K562 (cell line): ENCODE measurements at regions not wholly inside any gene's neighbourhood (a gene's known extent, or its start where the extent isn't known, plus 50 kb on each side); places are given as distances from the start of the nearest gene placed in this dataset.

Experiments used
- ATAC-seq: fragments of 200-7000 bp; cut with Tn5 transposase; 3 replicates; pipeline ENCODE4 v1.9.1; 2020; ENCODE audit warnings: moderate library complexity
- BruUV-seq: library from RNA; stranded (reverse); fragments of 400-500 nt; replicated peaks from 2 replicates; lab custom pipeline; 2021; lab: Mats Ljungman, UMichigan
- CTCF ChIA-PET: fragments of 300-600 bp; formaldehyde crosslinking; extraction: SDS; loops from one replicate; lab custom pipeline; 2021; ENCODE audit warnings: low intra/inter-chr PET ratio; lab: Yijun Ruan, JAX
- POLR2A ChIA-PET: fragments of 300-600, 350-650 bp; sonication (Branson Sonifier 250); formaldehyde crosslinking; extraction: SDS; loops from one replicate; lab custom pipeline; 2021; ENCODE audit warnings: antibody characterized with exemption, inconsistent platforms; lab: Yijun Ruan, JAX
- DNase-seq, 4 experiments: peaks; one replicate each; pipeline versions ENCODE4 v3.0.0 to v3.0.0-alpha.2; 2011 to 2018; ENCODE audit warnings: low spot score in 3 of 4, mixed read lengths in 3 of 4; ENCODE audit errors: extremely low read depth in 1 of 4
- FAIRE-seq: peaks from 2 replicates; lab custom pipeline; 2011; peaks lifted over from hg19 to GRCh38; lab: Jason Lieb, UNC
- H2AFZ ChIP-seq: 2 replicates; pipeline ENCODE4 v1.6.0; 2011; ENCODE audit warnings: low read depth, low read length, control low read depth, inconsistent platforms
- H3K27ac ChIP-seq: fragments of 200-600 bp; 3 replicates; pipeline ENCODE4 v1.8.0; 2011; ENCODE audit warnings: low read depth, mild to moderate bottlenecking, control low read depth, inconsistent platforms, low read length, moderate library complexity, mixed read lengths; ENCODE audit errors: extremely low read depth
- H3K27me3 ChIP-seq, 2 experiments: fragments of 300-600 bp in 1 of 2; 2 replicates in 1 of 2; 3 replicates in 1 of 2; pipeline versions ENCODE4 v1.6.0 to v1.8.0; 2011; ENCODE audit warnings: inconsistent platforms in 2 of 2, low read length in 2 of 2, mild to moderate bottlenecking in 1 of 2, mixed read lengths in 1 of 2, moderate library complexity in 1 of 2; ENCODE audit not compliant: control insufficient read depth in 2 of 2, insufficient read depth in 2 of 2
- H3K36me3 ChIP-seq: fragments of 300-600 bp; 3 replicates; pipeline ENCODE4 v1.8.0; 2011; ENCODE audit warnings: mild to moderate bottlenecking, low read length, inconsistent platforms; ENCODE audit not compliant: control insufficient read depth, insufficient read depth
- H3K4me1 ChIP-seq, 2 experiments: fragments of 200-600 bp in 1 of 2; replicated peaks in 1 of 2; 2 replicates in 1 of 2; 3 replicates in 1 of 2; pipeline versions ENCODE4 v1.5.1 to v1.8.0; 2011; ENCODE audit warnings: inconsistent platforms in 2 of 2, low read length in 2 of 2, mild to moderate bottlenecking in 1 of 2, mixed read lengths in 1 of 2, moderate library complexity in 1 of 2; ENCODE audit not compliant: control insufficient read depth in 2 of 2, insufficient read depth in 2 of 2
- H3K4me2 ChIP-seq: 2 replicates; pipeline ENCODE4 v1.6.1; 2011; ENCODE audit warnings: low read length, control low read depth, inconsistent platforms, mixed read lengths; ENCODE audit not compliant: insufficient read depth
- H3K4me3 ChIP-seq: fragments of 200-600 bp; sonication (generic), shearing (Covaris generic); 2 replicates; pipeline ENCODE4 v1.5.1; 2016; ENCODE audit warnings: control low read depth, inconsistent platforms
- H3K79me2 ChIP-seq: fragments of 200-600 bp; 3 replicates; pipeline ENCODE4 v1.8.0; 2011; ENCODE audit warnings: low read length, inconsistent platforms; ENCODE audit not compliant: control insufficient read depth, insufficient read depth
- H3K9ac ChIP-seq, 2 experiments: 2 replicates each; pipeline versions ENCODE4 v1.6.0 to v1.6.1; 2011; ENCODE audit warnings: low read depth in 2 of 2, low read length in 2 of 2, control low read depth in 1 of 2, inconsistent platforms in 1 of 2, mild to moderate bottlenecking in 1 of 2, mixed read lengths in 1 of 2; ENCODE audit not compliant: insufficient read depth in 1 of 2
- H3K9me1 ChIP-seq: one replicate; pipeline ENCODE4 v1.6.0; 2011; ENCODE audit warnings: inconsistent platforms, mild to moderate bottlenecking, low read length, moderate library complexity; ENCODE audit not compliant: control insufficient read depth, insufficient read depth
- H3K9me3 ChIP-seq: replicated peaks from 2 replicates; pipeline ENCODE4 v1.5.1; 2011; ENCODE audit warnings: low read depth, low read length, inconsistent platforms; ENCODE audit not compliant: control insufficient read depth, insufficient read depth
- H4K20me1 ChIP-seq: replicated peaks from 2 replicates; pipeline ENCODE4 v1.6.1; 2011; ENCODE audit warnings: low read length, inconsistent platforms, mixed read lengths; ENCODE audit not compliant: control insufficient read depth, insufficient read depth
- ATF1 ChIP-seq, 2 experiments: fragments of 450-650 bp in 1 of 2; IDR thresholded peaks; 2 replicates each; pipeline ENCODE4 v1.6.1; 2016; ENCODE audit warnings: missing compliant biosample characterization in 1 of 2, missing genetic modification characterization in 1 of 2
- FOXM1 ChIP-seq, 2 experiments: fragments of 450-650 bp in 1 of 2; sonication (generic) in 1 of 2; formaldehyde crosslinking in 1 of 2; IDR thresholded peaks; 2 replicates each; pipeline versions ENCODE4 v1.6.1 to v1.9.0; 2017 to 2022; ENCODE audit warnings: low read depth in 2 of 2, mild to moderate bottlenecking in 2 of 2, missing genetic modification reagents in 1 of 2, moderate library complexity in 1 of 2
- HDAC2 ChIP-seq: fragments of 450-650 bp; IDR thresholded peaks from 2 replicates; pipeline ENCODE4 v1.6.1; 2016; ENCODE audit warnings: mild to moderate bottlenecking
- KAT8 ChIP-seq: fragments of 450-650 bp; IDR thresholded peaks from 2 replicates; pipeline ENCODE4 v1.6.1; 2016; ENCODE audit warnings: low read depth, mild to moderate bottlenecking
- KDM2B ChIP-seq: fragments of 250-450 bp; sonication (Bioruptor Pico); IDR thresholded peaks from 2 replicates; pipeline ENCODE4 v1.8.0; 2021; ENCODE audit warnings: mild to moderate bottlenecking, moderate library complexity
- MAFF ChIP-seq: IDR thresholded peaks from 2 replicates; pipeline ENCODE4 v1.6.1; 2012; ENCODE audit warnings: low read length, improper control_type of control experiment
- NFE2 ChIP-seq: IDR thresholded peaks from 2 replicates; pipeline ENCODE4 v1.6.1; 2014; ENCODE audit warnings: antibody characterized with exemption, low read depth
- SNRNP70 ChIP-seq: fragments of 200-400 bp; formaldehyde crosslinking; optimal IDR thresholded peaks from 2 replicates; pipeline ENCODE3; 2017; ENCODE audit warnings: low read depth, low read length
- SRF ChIP-seq, 2 experiments: fragments of 250-450, 450-650 bp in 1 of 2; sonication (Bioruptor Pico) in 1 of 2; sonication (generic) in 1 of 2; formaldehyde crosslinking; IDR thresholded peaks; 2 replicates each; pipeline versions ENCODE4 v1.5.0 to v1.5.1; 2020 to 2022; ENCODE audit warnings: mild to moderate bottlenecking in 1 of 2, missing genetic modification reagents in 1 of 2
- SRSF1 ChIP-seq: fragments of 200-400 bp; formaldehyde crosslinking; IDR thresholded peaks from 2 replicates; pipeline ENCODE4 v1.6.1; 2017; ENCODE audit warnings: mild to moderate bottlenecking, low read depth, low read length, moderate library complexity
- TEAD1 ChIP-seq, 2 experiments: fragments of 450-650 bp in 1 of 2; sonication (generic) in 1 of 2; formaldehyde crosslinking; IDR thresholded peaks; 2 replicates each; pipeline versions ENCODE4 v1.4.0 to v1.8.0; 2020 to 2022; ENCODE audit warnings: mild to moderate bottlenecking in 2 of 2, missing genetic modification reagents in 1 of 2
- ZEB2 ChIP-seq: fragments of 450-650 bp; IDR thresholded peaks from 2 replicates; pipeline ENCODE4 v1.6.1; 2016
- ZFPM2 ChIP-seq: fragments of 250-450 bp; sonication (Bioruptor Pico); IDR thresholded peaks from 2 replicates; pipeline ENCODE4 v1.5.1; 2022; ENCODE audit warnings: mild to moderate bottlenecking
- ZFX ChIP-seq: sonication (generic); formaldehyde crosslinking; IDR thresholded peaks from 2 replicates; pipeline ENCODE4 v1.8.0; 2022; ENCODE audit warnings: mild to moderate bottlenecking, missing genetic modification reagents, moderate library complexity
- whole genome bisulfite sequencing: fragments of 100-300 bp; shearing (Covaris generic); methylation state at CpG from one replicate; pipeline ENCODE4 v1.1.6; 2016; ENCODE audit warnings: low coverage, mixed read lengths; ENCODE audit not compliant: insufficient coverage; ENCODE audit errors: missing lambda C conversion rate; 5-methylcytosine and 5-hydroxymethylcytosine counted together
- in situ Hi-C: fragments of 300-500 bp; cut with MboI; formaldehyde crosslinking; loops from 4 replicates; pipeline ENCODE4 v1.15.0; 2018; ENCODE audit warnings: inconsistent platforms, mixed read lengths
- intact Hi-C: fragments of 100-400 bp; cut with micrococcal nuclease; formaldehyde crosslinking; loops from 2 replicates; pipeline ENCODE4 v1.14.2; 2022
- TF ChIP-seq, protein P1 (sequence below): fragments of 450-650 bp; IDR thresholded peaks from 2 replicates; pipeline ENCODE4 v1.6.1; 2017; ENCODE audit warnings: mild to moderate bottlenecking, moderate library complexity
- TF ChIP-seq, protein P2 (sequence below): fragments of 200-800 bp; sonication (Bioruptor generic); IDR thresholded peaks from 2 replicates; pipeline ENCODE4 v1.6.1; 2017; ENCODE audit warnings: missing genetic modification characterization, missing compliant biosample characterization

GRCh38 chr17:72580321-72581127 is 459.7 kb downstream of the SOX9 start (continued):
- TF ChIP-seq KDM2B (no peak), HDAC2 (no peak), ZFX (CRISPR knock-in tag) (no peak), MAFF (no peak), FOXM1 (IDR thresholded peaks at IDR 0.05; ENCODE audit: low read depth) (no peak), FOXM1 (CRISPR knock-in tag; IDR thresholded peaks at IDR 0.05; ENCODE audit: low read depth) (no peak), SNRNP70 (no peak), KAT8 (no peak), NFE2 (no peak), ZEB2 (no peak), SRF (CRISPR knock-in tag; IDR thresholded peaks at IDR 0.05) (no peak), ZFPM2 (no peak)

DNA sequence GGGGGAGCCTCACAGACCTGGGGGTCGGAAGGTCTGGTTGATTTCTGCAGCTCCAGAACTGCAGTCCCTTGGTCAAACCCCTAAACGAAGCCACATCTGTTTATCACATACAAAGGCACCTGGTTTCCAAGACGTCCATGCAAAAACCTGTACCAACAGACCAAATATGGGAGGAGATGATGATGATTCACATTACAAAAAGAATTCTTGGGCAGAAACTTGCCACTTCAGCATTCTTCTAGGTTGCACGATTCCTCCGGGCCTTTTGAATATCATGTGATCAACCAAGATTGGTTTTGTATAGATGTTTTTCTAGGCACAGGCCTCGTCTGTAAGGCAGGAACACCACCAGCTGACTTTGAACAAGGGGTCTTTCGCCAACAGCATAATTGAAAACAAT is 466.3 kb downstream of the SOX9 start:
- Histone ChIP-seq H3K36me3 (no peaks in the 10 kb centered on the region), H3K9me1 (no peaks in the 10 kb centered on the region), H3K4me2 (no peak overlapping the region), H4K20me1 (peaks cover 5% of the 10 kb centered on the region; the same call in 1 of the 2 replicates), H3K9me3 (no peaks in the 10 kb centered on the region), H3K27me3 (peaks cover 27 to 68% of the 10 kb centered on the region in 2 experiments; a peak in 4 of 5 replicates), H3K4me3 (no peak overlapping the region), H3K4me1 (peaks cover 0 to 9% of the 10 kb centered on the region in 2 experiments; a peak in 2 of 5 replicates), H3K9ac (no peak overlapping the region), H2AFZ (no peak overlapping the region), H3K27ac (no peak overlapping the region), H3K79me2 (no peaks in the 10 kb centered on the region)
- no TSS peak for BruUV-seq
- in situ Hi-C loops (no loop called here), intact Hi-C loops (no loop called here)
- WGBS: 5% methylated on average over 7 of the region's 7 CpGs
- POLR2A ChIA-PET: no interaction called here
- DNase-seq: no peak
- CTCF ChIA-PET: no interaction called here
- ATAC-seq: no peak
- no peak for FAIRE-seq
- TF ChIP-seq, protein P1, sequence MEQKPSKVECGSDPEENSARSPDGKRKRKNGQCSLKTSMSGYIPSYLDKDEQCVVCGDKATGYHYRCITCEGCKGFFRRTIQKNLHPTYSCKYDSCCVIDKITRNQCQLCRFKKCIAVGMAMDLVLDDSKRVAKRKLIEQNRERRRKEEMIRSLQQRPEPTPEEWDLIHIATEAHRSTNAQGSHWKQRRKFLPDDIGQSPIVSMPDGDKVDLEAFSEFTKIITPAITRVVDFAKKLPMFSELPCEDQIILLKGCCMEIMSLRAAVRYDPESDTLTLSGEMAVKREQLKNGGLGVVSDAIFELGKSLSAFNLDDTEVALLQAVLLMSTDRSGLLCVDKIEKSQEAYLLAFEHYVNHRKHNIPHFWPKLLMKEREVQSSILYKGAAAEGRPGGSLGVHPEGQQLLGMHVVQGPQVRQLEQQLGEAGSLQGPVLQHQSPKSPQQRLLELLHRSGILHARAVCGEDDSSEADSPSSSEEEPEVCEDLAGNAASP: no peak
- TF ChIP-seq TEAD1 (CRISPR knock-in tag; IDR thresholded peaks at IDR 0.05) (no peak), ATF1 (CRISPR knock-in tag; IDR thresholded peaks at IDR 0.05) (no peak), ATF1 (tag; IDR thresholded peaks at IDR 0.05) (no peak), SRSF1 (no peak)
- TF ChIP-seq, protein P2, sequence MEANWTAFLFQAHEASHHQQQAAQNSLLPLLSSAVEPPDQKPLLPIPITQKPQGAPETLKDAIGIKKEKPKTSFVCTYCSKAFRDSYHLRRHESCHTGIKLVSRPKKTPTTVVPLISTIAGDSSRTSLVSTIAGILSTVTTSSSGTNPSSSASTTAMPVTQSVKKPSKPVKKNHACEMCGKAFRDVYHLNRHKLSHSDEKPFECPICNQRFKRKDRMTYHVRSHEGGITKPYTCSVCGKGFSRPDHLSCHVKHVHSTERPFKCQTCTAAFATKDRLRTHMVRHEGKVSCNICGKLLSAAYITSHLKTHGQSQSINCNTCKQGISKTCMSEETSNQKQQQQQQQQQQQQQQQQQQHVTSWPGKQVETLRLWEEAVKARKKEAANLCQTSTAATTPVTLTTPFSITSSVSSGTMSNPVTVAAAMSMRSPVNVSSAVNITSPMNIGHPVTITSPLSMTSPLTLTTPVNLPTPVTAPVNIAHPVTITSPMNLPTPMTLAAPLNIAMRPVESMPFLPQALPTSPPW (CRISPR knock-in tag): no peak
